Activated CD4-positive, alpha-beta T cell treated with anti-CD3 and anti-CD28 coated beads, Interleukin-2, amount 10 ng/mL, durations not matched to agents 24 days and 14 days (primary cell): ENCODE measurements at regions not wholly inside any gene's neighbourhood (a gene's known extent, or its start where the extent isn't known, plus 50 kb on each side); places are given as distances from the start of the nearest gene placed in this dataset.

Experiments
- DNase-seq: peaks from one replicate; pipeline ENCODE4 v3.0.0; 2022
- H3K27ac Mint-ChIP-seq: one replicate; pipeline ENCODE4 v1.8.0; 2022; ENCODE audit warnings: mild to moderate bottlenecking, mixed read lengths
- H3K27me3 Mint-ChIP-seq: one replicate; pipeline ENCODE4 v1.8.0; 2022; ENCODE audit warnings: mixed read lengths
- H3K36me3 Mint-ChIP-seq: one replicate; pipeline ENCODE4 v1.8.0; 2022; ENCODE audit warnings: low read depth, mild to moderate bottlenecking, mixed read lengths
- H3K4me1 Mint-ChIP-seq: one replicate; pipeline ENCODE4 v1.8.0; 2021; ENCODE audit warnings: mixed read lengths
- H3K4me3 Mint-ChIP-seq: one replicate; pipeline ENCODE4 v1.8.0; 2022; ENCODE audit warnings: mild to moderate bottlenecking, moderate library complexity, mixed read lengths
- H3K9me3 Mint-ChIP-seq: one replicate; pipeline ENCODE4 v1.8.0; 2021; ENCODE audit warnings: mixed read lengths
- intact Hi-C: fragments of 100-400 bp; cut with micrococcal nuclease; formaldehyde crosslinking; loops from one replicate; pipeline ENCODE4 v1.15.1; 2023

GRCh38 chr13:59208405-59209195 is 955.1 kb downstream of the DIAPH3 start:
- H3K9me3 Mint-ChIP-seq: no peaks in the 10 kb centered on the region
- no peak for DNase-seq
- H3K4me1 Mint-ChIP-seq: no peaks in the 10 kb centered on the region
- H3K4me3 Mint-ChIP-seq: no peak overlapping the region
- no peaks in the 10 kb centered on the region for H3K27me3 Mint-ChIP-seq
- no peak overlapping the region for H3K27ac Mint-ChIP-seq
- H3K36me3 Mint-ChIP-seq: no peaks in the 10 kb centered on the region
- intact Hi-C loops: no loop called here

DNA sequence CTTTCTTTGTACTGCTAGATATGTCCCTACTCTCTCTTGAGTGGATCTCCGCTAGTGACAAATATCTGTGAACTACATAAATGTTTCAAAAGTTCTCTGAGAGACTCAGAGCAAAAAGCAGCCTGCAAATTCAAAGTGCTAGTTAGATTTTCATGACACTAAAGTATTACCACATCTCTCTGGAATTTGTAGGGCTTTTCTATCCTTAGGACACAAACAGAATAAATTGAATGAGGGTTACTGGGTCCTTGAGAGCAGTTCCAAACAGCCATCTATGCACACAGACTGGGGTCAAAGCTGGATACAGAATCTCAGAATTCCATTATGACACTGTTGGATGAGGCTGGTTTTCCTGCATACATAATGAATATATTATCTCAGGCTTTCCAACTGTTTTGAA is 953.2 kb downstream of the DIAPH3 start:
- Mint-ChIP-seq H3K4me1 (no peaks in the 10 kb centered on the region), H3K36me3 (no peaks in the 10 kb centered on the region), H3K27me3 (no peaks in the 10 kb centered on the region), H3K27ac (no peak overlapping the region), H3K4me3 (no peak overlapping the region), H3K9me3 (no peaks in the 10 kb centered on the region)
- DNase-seq: no peak
- intact Hi-C loops: no loop called here

DNA sequence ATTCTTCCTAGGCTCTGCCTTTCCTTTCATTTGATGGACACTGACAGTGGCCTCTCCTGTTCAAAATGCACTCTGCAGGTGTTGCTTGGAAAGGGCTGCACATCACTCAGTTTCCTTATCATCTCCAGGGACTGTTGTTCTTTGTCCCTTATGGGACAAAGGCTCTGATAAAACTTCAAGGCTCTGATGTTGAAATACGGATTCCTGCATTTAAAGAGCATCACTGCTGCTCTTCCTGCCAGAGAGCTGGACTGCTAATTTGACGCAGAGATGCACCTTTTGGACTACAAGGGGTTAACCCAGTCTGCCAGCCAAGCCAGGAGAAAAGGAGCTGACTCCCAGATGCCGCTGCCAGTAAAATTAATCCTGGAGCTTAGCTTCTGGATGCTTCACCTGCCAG is 952.1 kb downstream of the DIAPH3 start:
- H3K36me3 Mint-ChIP-seq: no peaks in the 10 kb centered on the region
- no peak overlapping the region for H3K4me3 Mint-ChIP-seq
- no peak for DNase-seq
- H3K9me3 Mint-ChIP-seq: no peaks in the 10 kb centered on the region
- H3K27me3 Mint-ChIP-seq: no peaks in the 10 kb centered on the region
- no peak overlapping the region for H3K27ac Mint-ChIP-seq
- intact Hi-C loops: no loop called here
- no peaks in the 10 kb centered on the region for H3K4me1 Mint-ChIP-seq

DNA sequence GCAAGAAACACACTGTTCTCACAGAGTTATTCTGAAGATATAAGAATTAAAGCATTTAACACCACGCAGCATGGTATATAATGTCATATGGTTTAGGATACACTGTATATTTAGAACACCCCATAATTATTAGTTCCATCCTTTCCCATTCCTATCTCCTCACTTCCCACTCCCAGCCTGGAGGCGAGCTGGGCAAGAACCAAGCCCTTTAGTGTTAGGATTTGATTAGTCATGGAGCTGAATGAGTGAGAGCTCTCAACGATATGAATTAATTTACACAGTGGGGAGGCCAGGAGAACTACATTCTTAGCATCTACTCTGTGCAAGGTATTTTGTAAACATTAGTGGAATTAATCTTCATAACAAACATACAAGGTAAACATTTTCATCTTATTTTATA is 934.3 kb downstream of the DIAPH3 start:
- Mint-ChIP-seq H3K27me3 (no peaks in the 10 kb centered on the region), H3K9me3 (no peaks in the 10 kb centered on the region), H3K4me1 (peaks cover 5% of the 10 kb centered on the region), H3K27ac (no peak overlapping the region), H3K36me3 (no peaks in the 10 kb centered on the region), H3K4me3 (no peak overlapping the region)
- no peak for DNase-seq
- intact Hi-C loops: no loop called here

- Mint-ChIP-seq H3K9me3 (no peaks in the 10 kb centered on the region), H3K4me1 (peaks cover 5% of the 10 kb centered on the region), H3K36me3 (no peaks in the 10 kb centered on the region), H3K4me3 (no peak overlapping the region), H3K27me3 (no peaks in the 10 kb centered on the region), H3K27ac (no peak overlapping the region)
- DNase-seq: no peak
- intact Hi-C loops: no loop called here
Observed at GRCh38 chr13:59229861-59230260, 933.9 kb downstream of the DIAPH3 start.

DNA sequence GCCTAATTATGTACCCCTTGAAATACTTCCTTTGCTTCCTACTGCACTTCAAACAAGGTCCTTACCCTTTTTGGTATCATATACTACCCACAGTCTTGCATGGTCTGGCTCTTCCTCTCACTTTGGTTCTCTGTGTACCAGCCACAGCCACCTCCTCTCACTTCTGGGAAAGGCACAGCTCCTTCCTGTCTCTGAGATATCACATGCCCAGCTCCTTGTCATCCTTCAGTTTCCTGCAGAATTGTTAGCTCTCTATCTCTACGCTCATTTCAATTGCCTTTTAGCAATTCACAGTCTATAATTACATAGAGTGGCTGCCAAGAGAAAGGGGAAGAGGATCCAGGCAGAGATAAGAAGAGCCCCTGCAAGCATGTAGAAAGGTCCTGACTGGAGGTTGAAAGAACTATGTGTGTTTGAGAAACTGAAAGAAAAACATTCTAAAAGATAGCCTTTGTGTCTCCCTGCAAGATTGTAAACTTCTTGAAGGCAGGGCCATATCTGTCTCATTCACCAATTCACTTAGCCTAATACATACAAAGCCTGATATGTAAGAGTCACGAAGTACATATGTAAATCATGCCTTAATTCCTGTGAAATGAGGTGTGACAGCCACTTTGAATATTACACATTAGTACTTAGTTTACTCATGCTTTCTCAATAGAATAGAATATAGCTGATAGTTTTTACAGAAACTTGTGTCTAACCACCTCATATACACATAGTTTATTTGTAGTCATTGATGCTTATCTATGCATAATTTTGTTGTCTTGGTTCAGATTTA is 933.1 kb downstream of the DIAPH3 start:
- no peaks in the 10 kb centered on the region for H3K36me3 Mint-ChIP-seq
- no peak overlapping the region for H3K4me3 Mint-ChIP-seq
- no peak for DNase-seq
- H3K27me3 Mint-ChIP-seq: no peaks in the 10 kb centered on the region
- H3K9me3 Mint-ChIP-seq: no peaks in the 10 kb centered on the region
- intact Hi-C loops: no loop called here
- no peak overlapping the region for H3K27ac Mint-ChIP-seq
- peaks cover 5% of the 10 kb centered on the region for H3K4me1 Mint-ChIP-seq

DNA sequence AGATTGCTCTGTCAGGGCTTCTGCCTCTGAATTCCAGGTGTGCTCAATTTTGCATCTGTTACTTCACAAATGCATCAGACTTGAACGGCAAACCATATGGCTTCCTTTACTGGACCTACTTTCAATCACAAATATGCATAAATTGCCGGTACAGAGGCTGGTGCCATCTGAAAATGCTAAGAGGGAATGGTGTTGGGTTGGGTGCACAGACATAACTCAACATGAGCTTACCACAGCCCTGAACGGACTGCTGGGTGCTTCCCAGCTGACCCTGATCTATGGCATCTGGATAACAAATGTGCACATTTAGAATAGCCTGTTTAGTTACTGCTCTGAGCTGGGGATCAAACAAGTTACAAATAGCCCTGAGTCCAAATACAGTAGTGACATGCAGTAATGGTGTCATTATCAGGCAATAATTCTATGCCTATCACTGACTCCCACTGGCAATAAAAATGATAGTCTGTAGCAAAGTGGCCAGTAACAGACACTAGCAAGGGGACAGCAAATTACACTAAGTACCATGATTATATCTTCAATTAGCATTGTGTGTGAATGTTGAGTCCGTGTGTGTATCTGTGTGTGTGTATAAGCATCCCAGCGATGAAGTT is 927.3 kb downstream of the DIAPH3 start:
- Mint-ChIP-seq H3K27me3 (no peaks in the 10 kb centered on the region), H3K27ac (no peak overlapping the region), H3K4me1 (no peaks in the 10 kb centered on the region), H3K9me3 (no peaks in the 10 kb centered on the region), H3K4me3 (no peak overlapping the region), H3K36me3 (no peaks in the 10 kb centered on the region)
- intact Hi-C loops: no loop called here
- DNase-seq: no peak

- Mint-ChIP-seq H3K4me3 (no peak overlapping the region), H3K27ac (no peak overlapping the region), H3K9me3 (no peaks in the 10 kb centered on the region), H3K4me1 (no peaks in the 10 kb centered on the region), H3K27me3 (no peaks in the 10 kb centered on the region), H3K36me3 (no peaks in the 10 kb centered on the region)
- intact Hi-C loops: no loop called here
- DNase-seq: no peak
Observed at GRCh38 chr13:59236944-59237343, 926.8 kb downstream of the DIAPH3 start.

GRCh38 chr13:59247171-59247570 is 916.6 kb downstream of the DIAPH3 start:
- DNase-seq: no peak
- H3K4me1 Mint-ChIP-seq: no peaks in the 10 kb centered on the region
- no peaks in the 10 kb centered on the region for H3K27me3 Mint-ChIP-seq
- H3K9me3 Mint-ChIP-seq: no peaks in the 10 kb centered on the region
- no peak overlapping the region for H3K4me3 Mint-ChIP-seq
- no peaks in the 10 kb centered on the region for H3K36me3 Mint-ChIP-seq
- no peak overlapping the region for H3K27ac Mint-ChIP-seq
- intact Hi-C loops: no loop called here

GRCh38 chr13:59250336-59251189 is 913.2 kb downstream of the DIAPH3 start:
- Mint-ChIP-seq H3K4me3 (no peak overlapping the region), H3K9me3 (no peaks in the 10 kb centered on the region), H3K27me3 (no peaks in the 10 kb centered on the region), H3K27ac (no peak overlapping the region), H3K4me1 (no peaks in the 10 kb centered on the region), H3K36me3 (no peaks in the 10 kb centered on the region)
- intact Hi-C loops: no loop called here
- DNase-seq: no peak

DNA sequence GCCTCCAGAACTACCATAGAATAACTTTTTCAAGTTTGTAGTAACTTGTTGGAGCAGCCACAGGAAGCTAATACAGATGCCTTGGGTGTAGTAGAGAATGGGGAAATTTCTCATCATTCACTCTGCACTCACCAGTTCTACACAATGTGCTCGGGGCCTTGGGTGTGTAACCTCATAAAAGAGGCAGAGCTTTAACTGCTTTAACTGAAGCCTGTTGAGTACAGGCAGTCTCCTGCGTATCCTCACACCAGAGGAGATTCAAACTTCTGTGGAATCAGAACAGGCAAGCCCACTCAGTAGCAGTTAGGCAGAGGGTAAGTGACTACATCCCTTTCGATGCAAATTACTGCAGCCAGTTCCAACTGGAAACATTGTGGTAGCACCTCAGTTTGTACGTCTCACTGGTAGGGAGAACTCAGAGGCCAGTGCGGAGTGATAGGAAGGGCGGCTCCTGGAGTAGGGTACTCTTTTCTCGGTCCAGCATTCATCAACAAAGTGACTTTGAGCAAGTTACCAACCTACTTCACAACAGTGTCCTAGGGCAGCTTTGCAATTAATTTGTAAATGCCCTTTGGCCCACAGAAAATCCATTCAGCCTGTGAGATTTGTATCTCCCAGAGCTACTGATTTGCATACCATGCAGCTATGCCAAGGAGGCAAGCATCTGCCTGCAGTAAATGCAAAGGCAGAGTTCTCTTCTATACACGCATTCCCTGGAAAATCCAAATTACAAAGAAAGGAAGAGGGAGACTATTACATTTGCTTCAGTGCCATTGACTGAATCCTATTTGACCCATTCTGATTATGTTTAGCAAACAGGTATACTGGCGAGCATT is 904.3 kb downstream of the DIAPH3 start:
- no peak for DNase-seq
- Mint-ChIP-seq H3K4me3 (no peak overlapping the region), H3K9me3 (no peaks in the 10 kb centered on the region), H3K4me1 (no peaks in the 10 kb centered on the region), H3K27ac (no peak overlapping the region), H3K27me3 (no peaks in the 10 kb centered on the region), H3K36me3 (no peaks in the 10 kb centered on the region)
- intact Hi-C loops: no loop called here

DNA sequence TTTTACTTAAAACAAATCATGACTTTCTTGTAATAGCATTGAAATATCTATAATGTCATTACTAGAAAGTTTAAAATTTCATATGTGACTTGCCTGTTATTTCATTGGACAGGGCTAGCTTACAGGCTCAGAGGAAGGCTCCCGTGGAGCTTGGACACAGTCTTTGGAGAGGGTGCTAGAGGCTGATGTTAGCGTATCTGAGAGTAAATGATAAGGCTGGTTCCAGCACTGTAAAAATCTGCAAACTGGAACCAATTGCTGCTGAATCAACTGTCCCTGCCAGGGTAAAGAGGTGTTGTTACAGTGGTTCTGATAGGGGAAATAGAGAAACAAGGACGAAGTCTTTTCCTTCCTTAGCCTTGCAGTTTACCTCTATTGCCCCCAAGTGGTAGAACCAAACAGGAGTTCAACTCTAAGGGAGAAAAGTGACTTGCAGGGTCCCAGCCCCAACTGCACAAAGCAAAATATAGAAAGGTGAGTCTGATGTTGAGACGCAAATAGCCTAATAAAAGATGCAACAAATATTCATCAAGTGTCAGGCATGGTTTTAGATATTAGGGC is 901.7 kb downstream of the DIAPH3 start:
- H3K36me3 Mint-ChIP-seq: no peaks in the 10 kb centered on the region
- H3K9me3 Mint-ChIP-seq: no peaks in the 10 kb centered on the region
- H3K27ac Mint-ChIP-seq: no peak overlapping the region
- no peak overlapping the region for H3K4me3 Mint-ChIP-seq
- no peaks in the 10 kb centered on the region for H3K27me3 Mint-ChIP-seq
- DNase-seq: no peak
- no peaks in the 10 kb centered on the region for H3K4me1 Mint-ChIP-seq
- intact Hi-C loops: no loop called here

- no peaks in the 10 kb centered on the region for H3K9me3 Mint-ChIP-seq
- no peaks in the 10 kb centered on the region for H3K4me1 Mint-ChIP-seq
- H3K4me3 Mint-ChIP-seq: no peak overlapping the region
- no peak overlapping the region for H3K27ac Mint-ChIP-seq
- no peak for DNase-seq
- intact Hi-C loops: no loop called here
- H3K36me3 Mint-ChIP-seq: no peaks in the 10 kb centered on the region
- no peaks in the 10 kb centered on the region for H3K27me3 Mint-ChIP-seq
Observed at GRCh38 chr13:59263531-59263930, 900.2 kb downstream of the DIAPH3 start.
